GM12891 (cell line): ENCODE measurements at regions not wholly inside any gene's neighbourhood (a gene's known extent, or its start where the extent isn't known, plus 50 kb on each side); places are given as distances from the start of the nearest gene placed in this dataset.

Experiments
- PAX5 ChIP-seq: IDR thresholded peaks from 2 replicates; pipeline ENCODE4 v1.6.1; 2011; ENCODE audit warnings: low read length, moderate library complexity, mild to moderate bottlenecking; ENCODE audit not compliant: insufficient read depth, severe bottlenecking
- POLR2A ChIP-seq: IDR thresholded peaks from 2 replicates; pipeline ENCODE4 v1.6.1; 2011; ENCODE audit warnings: low read depth, low read length, control low read depth
- POLR2AphosphoS5 ChIP-seq: IDR thresholded peaks from 2 replicates; pipeline ENCODE4 v1.6.1; 2011; ENCODE audit warnings: low read depth, low read length, control low read depth
- SPI1 ChIP-seq: IDR thresholded peaks from 2 replicates; pipeline ENCODE4 v1.6.1; 2011; ENCODE audit warnings: low read depth, low read length, control low read depth
- TAF1 ChIP-seq: IDR thresholded peaks from 2 replicates; pipeline ENCODE4 v1.6.1; 2011; ENCODE audit warnings: low read depth, low read length, control low read depth

DNA sequence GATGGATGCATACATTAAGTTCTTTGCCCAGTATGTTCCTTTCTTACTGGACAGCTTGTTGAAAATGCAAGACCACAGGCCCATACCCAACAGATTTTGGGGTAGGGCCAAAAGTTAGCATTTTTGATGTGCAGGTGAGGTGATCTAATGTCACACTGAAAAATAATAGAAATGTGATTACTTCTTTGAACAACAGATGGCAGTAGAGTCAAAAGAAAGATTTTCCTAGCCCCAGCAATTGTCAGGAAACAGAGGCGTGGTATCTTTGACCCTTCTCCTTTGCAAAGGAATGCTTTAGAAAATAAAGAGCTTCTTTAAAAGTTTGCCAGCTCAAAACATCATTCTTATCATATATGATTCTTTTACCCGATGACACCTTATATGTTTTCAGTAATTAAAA, 343.6 kb upstream of the SYT4 start:
- TF ChIP-seq POLR2A (no peak), PAX5 (no peak), SPI1 (no peak), POLR2AphosphoS5 (no peak), TAF1 (no peak)
